K562 (cell line): ENCODE measurements at regions not wholly inside any gene's neighbourhood (a gene's known extent, or its start where the extent isn't known, plus 50 kb on each side); places are given as distances from the start of the nearest gene placed in this dataset.

Experiments used
- ATAC-seq: fragments of 200-7000 bp; cut with Tn5 transposase; 3 replicates; pipeline ENCODE4 v1.9.1; 2020; ENCODE audit warnings: moderate library complexity
- BruUV-seq: library from RNA; stranded (reverse); fragments of 400-500 nt; replicated peaks from 2 replicates; lab custom pipeline; 2021; lab: Mats Ljungman, UMichigan
- CTCF ChIA-PET: fragments of 300-600 bp; formaldehyde crosslinking; extraction: SDS; loops from one replicate; lab custom pipeline; 2021; ENCODE audit warnings: low intra/inter-chr PET ratio; lab: Yijun Ruan, JAX
- POLR2A ChIA-PET: fragments of 300-600, 350-650 bp; sonication (Branson Sonifier 250); formaldehyde crosslinking; extraction: SDS; loops from one replicate; lab custom pipeline; 2021; ENCODE audit warnings: antibody characterized with exemption, inconsistent platforms; lab: Yijun Ruan, JAX
- DNase-seq, 4 experiments: peaks; one replicate each; pipeline versions ENCODE4 v3.0.0 to v3.0.0-alpha.2; 2011 to 2018; ENCODE audit warnings: low spot score in 3 of 4, mixed read lengths in 3 of 4; ENCODE audit errors: extremely low read depth in 1 of 4
- FAIRE-seq: peaks from 2 replicates; lab custom pipeline; 2011; peaks lifted over from hg19 to GRCh38; lab: Jason Lieb, UNC
- H2AFZ ChIP-seq: 2 replicates; pipeline ENCODE4 v1.6.0; 2011; ENCODE audit warnings: low read depth, low read length, control low read depth, inconsistent platforms
- H3K27ac ChIP-seq: fragments of 200-600 bp; 3 replicates; pipeline ENCODE4 v1.8.0; 2011; ENCODE audit warnings: low read depth, mild to moderate bottlenecking, control low read depth, inconsistent platforms, low read length, moderate library complexity, mixed read lengths; ENCODE audit errors: extremely low read depth
- H3K27me3 ChIP-seq, 2 experiments: fragments of 300-600 bp in 1 of 2; 2 replicates in 1 of 2; 3 replicates in 1 of 2; pipeline versions ENCODE4 v1.6.0 to v1.8.0; 2011; ENCODE audit warnings: inconsistent platforms in 2 of 2, low read length in 2 of 2, mild to moderate bottlenecking in 1 of 2, mixed read lengths in 1 of 2, moderate library complexity in 1 of 2; ENCODE audit not compliant: control insufficient read depth in 2 of 2, insufficient read depth in 2 of 2
- H3K36me3 ChIP-seq: fragments of 300-600 bp; 3 replicates; pipeline ENCODE4 v1.8.0; 2011; ENCODE audit warnings: mild to moderate bottlenecking, low read length, inconsistent platforms; ENCODE audit not compliant: control insufficient read depth, insufficient read depth
- H3K4me1 ChIP-seq, 2 experiments: fragments of 200-600 bp in 1 of 2; replicated peaks in 1 of 2; 2 replicates in 1 of 2; 3 replicates in 1 of 2; pipeline versions ENCODE4 v1.5.1 to v1.8.0; 2011; ENCODE audit warnings: inconsistent platforms in 2 of 2, low read length in 2 of 2, mild to moderate bottlenecking in 1 of 2, mixed read lengths in 1 of 2, moderate library complexity in 1 of 2; ENCODE audit not compliant: control insufficient read depth in 2 of 2, insufficient read depth in 2 of 2
- H3K4me2 ChIP-seq: 2 replicates; pipeline ENCODE4 v1.6.1; 2011; ENCODE audit warnings: low read length, control low read depth, inconsistent platforms, mixed read lengths; ENCODE audit not compliant: insufficient read depth
- H3K4me3 ChIP-seq: fragments of 200-600 bp; sonication (generic), shearing (Covaris generic); 2 replicates; pipeline ENCODE4 v1.5.1; 2016; ENCODE audit warnings: control low read depth, inconsistent platforms
- H3K79me2 ChIP-seq: fragments of 200-600 bp; 3 replicates; pipeline ENCODE4 v1.8.0; 2011; ENCODE audit warnings: low read length, inconsistent platforms; ENCODE audit not compliant: control insufficient read depth, insufficient read depth
- H3K9ac ChIP-seq, 2 experiments: 2 replicates each; pipeline versions ENCODE4 v1.6.0 to v1.6.1; 2011; ENCODE audit warnings: low read depth in 2 of 2, low read length in 2 of 2, control low read depth in 1 of 2, inconsistent platforms in 1 of 2, mild to moderate bottlenecking in 1 of 2, mixed read lengths in 1 of 2; ENCODE audit not compliant: insufficient read depth in 1 of 2
- H3K9me1 ChIP-seq: one replicate; pipeline ENCODE4 v1.6.0; 2011; ENCODE audit warnings: inconsistent platforms, mild to moderate bottlenecking, low read length, moderate library complexity; ENCODE audit not compliant: control insufficient read depth, insufficient read depth
- H3K9me3 ChIP-seq: replicated peaks from 2 replicates; pipeline ENCODE4 v1.5.1; 2011; ENCODE audit warnings: low read depth, low read length, inconsistent platforms; ENCODE audit not compliant: control insufficient read depth, insufficient read depth
- H4K20me1 ChIP-seq: replicated peaks from 2 replicates; pipeline ENCODE4 v1.6.1; 2011; ENCODE audit warnings: low read length, inconsistent platforms, mixed read lengths; ENCODE audit not compliant: control insufficient read depth, insufficient read depth
- ERF ChIP-seq: fragments of 450-650 bp; formaldehyde crosslinking; IDR thresholded peaks from 2 replicates; pipeline ENCODE4 v1.4.0; 2020; ENCODE audit warnings: mild to moderate bottlenecking, mixed read lengths
- GATAD2A ChIP-seq: fragments of 450-650 bp; IDR thresholded peaks from 2 replicates; pipeline ENCODE4 v1.6.1; 2017
- MCM7 ChIP-seq, 2 experiments: fragments of 450-650 bp; IDR thresholded peaks; 2 replicates each; pipeline ENCODE4 v1.6.1; 2016 to 2018
- MEF2A ChIP-seq: IDR thresholded peaks from 2 replicates; pipeline ENCODE4 v1.6.1; 2011; ENCODE audit warnings: low read depth, mild to moderate bottlenecking, low read length, moderate library complexity; ENCODE audit not compliant: control insufficient read depth
- NCOR1 ChIP-seq: fragments of 450-650 bp; IDR thresholded peaks from 2 replicates; pipeline ENCODE4 v1.6.1; 2016; ENCODE audit warnings: mild to moderate bottlenecking, moderate library complexity
- RBM22 ChIP-seq: fragments of 200-400 bp; formaldehyde crosslinking; IDR thresholded peaks from 2 replicates; pipeline ENCODE4 v1.6.1; 2018; ENCODE audit warnings: low read length, low read depth; ENCODE audit not compliant: poor library complexity, severe bottlenecking
- TGIF2 ChIP-seq: sonication (generic); formaldehyde crosslinking; IDR thresholded peaks from 2 replicates; pipeline ENCODE4 v1.8.1; 2022; ENCODE audit warnings: mild to moderate bottlenecking, missing genetic modification reagents, moderate library complexity
- TRIM28 ChIP-seq: fragments of 450-650 bp; IDR thresholded peaks from 2 replicates; pipeline ENCODE4 v1.6.1; 2017
- ZNF3 ChIP-seq: fragments of 250-450 bp; sonication (Bioruptor Pico); IDR thresholded peaks from 2 replicates; pipeline ENCODE4 v1.5.0; 2021; ENCODE audit warnings: mild to moderate bottlenecking, moderate library complexity
- WGBS: fragments of 100-300 bp; shearing (Covaris generic); methylation state at CpG from one replicate; pipeline ENCODE4 v1.1.6; 2016; ENCODE audit warnings: low coverage, mixed read lengths; ENCODE audit not compliant: insufficient coverage; ENCODE audit errors: missing lambda C conversion rate; 5-methylcytosine and 5-hydroxymethylcytosine counted together
- in situ Hi-C: fragments of 300-500 bp; cut with MboI; formaldehyde crosslinking; loops from 4 replicates; pipeline ENCODE4 v1.15.0; 2018; ENCODE audit warnings: inconsistent platforms, mixed read lengths
- intact Hi-C: fragments of 100-400 bp; cut with micrococcal nuclease; formaldehyde crosslinking; loops from 2 replicates; pipeline ENCODE4 v1.14.2; 2022
- TF ChIP-seq, protein P1 (sequence below): sonication (generic); formaldehyde crosslinking; IDR thresholded peaks from 2 replicates; pipeline ENCODE4 v1.8.1; 2022; ENCODE audit warnings: missing genetic modification reagents

DNA sequence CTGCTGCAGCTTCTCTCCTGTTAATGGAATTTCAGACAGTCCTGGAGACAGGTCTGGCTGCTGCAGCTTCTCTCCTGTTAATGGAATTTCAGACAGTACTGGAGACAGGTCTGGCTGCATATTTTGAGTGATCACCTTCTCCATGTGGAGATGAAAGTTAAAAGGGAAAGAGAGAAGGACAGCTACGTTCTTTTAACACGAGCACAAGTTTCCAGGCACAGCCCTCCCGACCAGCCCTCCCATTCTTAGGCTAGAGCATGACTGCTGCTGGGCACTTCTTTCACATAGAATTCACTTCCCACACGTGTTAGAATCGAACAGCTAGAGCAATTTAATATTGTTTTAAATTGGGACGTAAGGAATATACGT lies 133.3 kb upstream of the DMRT1 start:
- Histone ChIP-seq H3K27me3 (peaks cover 12 to 41% of the 10 kb centered on the region in 2 experiments), H3K4me1 (peaks cover 0 to 5% of the 10 kb centered on the region in 2 experiments; a peak in 1 of 5 replicates), H3K79me2 (no peaks in the 10 kb centered on the region), H3K4me3 (no peak overlapping the region), H4K20me1 (no peaks in the 10 kb centered on the region), H3K4me2 (no peak overlapping the region), H3K27ac (no peak overlapping the region), H2AFZ (no peak overlapping the region), H3K9me3 (no peaks in the 10 kb centered on the region), H3K9me1 (no peaks in the 10 kb centered on the region), H3K36me3 (no peaks in the 10 kb centered on the region), H3K9ac (no peak overlapping the region)
- TF ChIP-seq, protein P1, sequence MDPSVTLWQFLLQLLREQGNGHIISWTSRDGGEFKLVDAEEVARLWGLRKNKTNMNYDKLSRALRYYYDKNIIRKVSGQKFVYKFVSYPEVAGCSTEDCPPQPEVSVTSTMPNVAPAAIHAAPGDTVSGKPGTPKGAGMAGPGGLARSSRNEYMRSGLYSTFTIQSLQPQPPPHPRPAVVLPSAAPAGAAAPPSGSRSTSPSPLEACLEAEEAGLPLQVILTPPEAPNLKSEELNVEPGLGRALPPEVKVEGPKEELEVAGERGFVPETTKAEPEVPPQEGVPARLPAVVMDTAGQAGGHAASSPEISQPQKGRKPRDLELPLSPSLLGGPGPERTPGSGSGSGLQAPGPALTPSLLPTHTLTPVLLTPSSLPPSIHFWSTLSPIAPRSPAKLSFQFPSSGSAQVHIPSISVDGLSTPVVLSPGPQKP (CRISPR knock-in tag): no peak
- no peak for TF ChIP-seq TGIF2 (CRISPR knock-in tag)
- TF ChIP-seq ZNF3: no peak
- no peak for TF ChIP-seq MEF2A
- no peak for TF ChIP-seq MCM7 (IDR thresholded peaks at IDR 0.05)
- no peak for TF ChIP-seq TRIM28
- no peak for TF ChIP-seq RBM22
- TF ChIP-seq GATAD2A: no peak
- no peak for TF ChIP-seq NCOR1
- TF ChIP-seq ERF (CRISPR knock-in tag): no peak
- intact Hi-C loops: no loop called here
- DNase-seq (no peak), ATAC-seq (no peak), FAIRE-seq (no peak)
- no TSS peak for BruUV-seq
- ChIA-PET POLR2A (interaction anchor here (0.6 kb wide), 1 partner anchor 480 kb away, joined by 3 read pairs; no protein-coding TSS in a partner anchor), CTCF (no interaction called here)
- in situ Hi-C loops: no loop called here
- under 1% methylated on average over 7 of the region's 7 CpGs for WGBS
